Stimulated activated CD8-positive, alpha-beta memory T cell treated with anti-CD3 and anti-CD28 coated beads, Interleukin-2, amount 100 ng/mL, for 48 hours (primary cell): ENCODE measurements at regions not wholly inside any gene's neighbourhood (a gene's known extent, or its start where the extent isn't known, plus 50 kb on each side); places are given as distances from the start of the nearest gene placed in this dataset.
"Not testable (repeated sequence)": the region's sequence is repeated elsewhere in the genome, so short reads cannot be mapped to it uniquely, and the experiment has no call there.

Experiments
- DNase-seq, 2 donors: peaks; one replicate each; pipeline ENCODE4 v3.0.0-alpha.2; 2020; ENCODE audit warnings: low read depth in 2 of 2

DNA sequence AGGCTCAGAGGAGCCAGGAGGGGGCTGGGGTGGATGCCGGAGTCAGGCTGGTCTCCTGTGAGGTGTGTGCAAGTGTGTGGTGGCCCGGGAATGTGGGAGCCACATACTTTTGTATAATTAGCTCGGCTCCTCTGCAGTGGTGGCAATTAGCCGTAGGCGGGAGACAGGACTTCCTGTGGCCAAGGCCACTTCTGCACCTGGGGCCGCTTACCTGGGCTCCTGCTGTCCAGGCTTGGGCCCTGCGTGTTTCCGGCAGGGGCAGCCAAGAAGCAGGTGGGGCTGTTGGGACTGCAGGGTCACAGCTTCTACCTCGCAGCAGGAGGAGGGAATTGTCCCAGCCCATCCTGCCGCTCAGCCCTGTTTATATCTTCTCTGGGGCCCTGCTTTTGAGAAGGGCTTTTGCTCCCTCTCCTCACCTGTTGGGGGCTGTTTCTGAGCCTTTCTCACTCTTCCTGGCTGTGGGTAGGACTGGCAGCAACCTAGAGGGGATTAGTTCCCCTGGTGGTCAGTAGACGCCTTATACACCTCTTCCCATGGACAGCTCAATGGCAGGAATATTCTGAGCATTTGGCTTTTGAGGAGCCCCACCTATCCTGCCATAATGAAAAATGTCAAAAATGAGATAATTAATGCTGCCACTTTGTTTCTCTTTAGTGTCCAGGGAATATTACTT lies 145.4 kb upstream of the PITX1 start:
- no peak for DNase-seq

DNA sequence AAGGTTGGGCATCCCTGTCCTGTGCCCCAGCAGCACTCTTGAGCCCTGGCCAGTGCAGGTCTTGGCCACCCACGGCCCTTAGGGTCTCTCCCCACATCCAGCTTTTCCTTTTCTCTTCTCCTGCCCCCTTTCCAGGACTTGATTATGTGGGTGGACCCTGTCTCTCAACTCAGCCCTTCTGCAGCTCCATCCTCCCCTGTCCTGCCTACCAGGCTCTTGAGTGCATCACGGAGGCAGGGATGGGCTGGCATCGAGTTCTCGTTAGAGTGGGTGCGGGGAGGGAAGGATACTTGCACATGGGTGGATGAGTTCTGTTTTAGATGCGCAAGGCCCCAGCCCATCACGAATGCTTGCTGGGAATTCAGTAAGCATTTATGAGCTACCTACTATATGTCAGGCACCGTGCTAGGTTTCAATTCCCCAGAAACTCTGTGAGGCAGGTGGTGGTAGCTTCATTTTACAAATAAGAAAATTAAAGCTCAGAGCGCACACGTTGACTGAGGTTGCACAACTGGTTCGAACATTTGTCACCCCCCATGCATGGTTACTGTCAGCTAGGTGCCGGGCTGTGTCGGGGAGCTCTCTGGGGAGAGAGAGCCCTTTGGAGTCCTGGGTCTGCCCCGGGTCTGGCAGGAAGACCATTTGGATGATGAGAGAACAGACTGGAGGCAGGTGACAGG lies 144.6 kb upstream of the PITX1 start:
- no peak for DNase-seq

DNA sequence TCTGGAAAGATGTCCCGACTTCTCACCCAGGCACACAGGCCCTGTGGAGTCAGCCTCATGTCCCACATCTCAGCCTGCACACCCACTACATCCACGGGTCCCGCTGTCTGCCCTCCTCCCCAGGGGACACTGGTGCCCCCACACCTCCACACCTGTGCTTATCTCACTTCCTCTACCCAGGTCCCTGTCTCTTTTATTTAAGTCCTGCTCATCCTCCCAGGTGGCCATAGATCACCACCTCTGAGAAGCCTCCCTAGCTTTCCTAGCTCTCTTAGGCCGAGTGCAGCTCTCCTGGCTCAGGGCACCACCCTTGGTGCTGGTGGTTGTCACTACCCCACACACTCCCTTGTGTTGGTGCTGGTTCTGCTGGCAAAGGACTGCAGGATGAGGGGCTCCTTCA lies 143.6 kb upstream of the PITX1 start:
- no peak for DNase-seq

DNA sequence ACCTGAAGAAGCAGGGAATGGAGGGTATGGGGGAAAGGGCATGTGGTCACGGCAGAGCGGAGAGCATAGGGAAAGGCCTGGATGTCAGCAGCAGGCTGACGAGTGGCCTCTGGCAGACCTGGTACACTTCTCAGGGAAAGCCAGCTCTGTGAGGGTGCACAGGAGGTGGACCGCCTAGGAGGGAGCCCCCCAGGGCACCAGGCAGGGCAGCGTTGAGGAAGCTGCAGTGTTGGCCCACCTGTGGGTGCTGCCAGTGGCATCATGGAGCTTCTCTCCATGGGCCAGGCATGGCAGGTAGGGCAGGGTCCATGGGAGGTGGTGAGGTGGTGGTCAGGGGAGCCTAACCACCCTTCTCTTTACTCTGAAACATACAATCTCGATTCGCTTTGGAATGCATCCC lies 143.0 kb upstream of the PITX1 start:
- DNase-seq, result no peak

DNA sequence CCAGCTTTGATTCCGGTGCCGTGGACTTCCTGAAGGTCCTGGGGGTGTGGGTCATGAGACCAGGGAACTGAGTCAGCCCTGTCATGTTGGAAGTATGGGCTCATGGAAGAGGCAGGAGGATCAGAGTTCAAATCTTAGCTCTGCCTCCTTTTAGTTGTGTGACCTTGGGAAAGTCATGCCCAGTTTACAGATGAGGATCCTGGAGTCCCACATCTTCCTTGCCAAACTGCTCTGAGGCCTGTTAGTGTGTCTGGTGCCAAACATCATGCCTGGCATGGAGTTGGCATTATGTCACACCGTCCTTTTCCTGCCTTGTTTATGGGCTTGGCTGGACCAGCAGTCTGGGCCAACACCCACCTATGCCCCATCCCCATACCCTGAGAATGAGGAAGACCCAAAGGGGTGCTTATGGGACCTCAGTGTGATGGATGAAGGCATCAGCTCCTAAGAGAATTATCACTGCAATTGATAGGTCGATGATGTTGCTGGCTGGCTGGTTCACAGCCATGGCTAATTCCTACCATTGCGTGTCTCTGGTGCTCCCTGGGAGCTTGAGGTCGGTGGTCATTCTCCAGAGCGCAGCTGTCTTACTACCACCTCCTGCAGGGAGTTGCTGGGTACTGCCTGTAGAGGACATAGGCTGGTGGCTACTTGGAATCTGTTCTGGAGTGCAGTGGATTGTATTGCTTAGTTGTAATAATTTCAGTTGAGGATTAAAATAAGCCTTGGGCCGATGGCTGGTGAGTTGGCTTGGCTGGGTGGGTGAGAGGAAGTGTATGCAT lies 140.5 kb upstream of the PITX1 start:
- DNase-seq, result no peak

DNA sequence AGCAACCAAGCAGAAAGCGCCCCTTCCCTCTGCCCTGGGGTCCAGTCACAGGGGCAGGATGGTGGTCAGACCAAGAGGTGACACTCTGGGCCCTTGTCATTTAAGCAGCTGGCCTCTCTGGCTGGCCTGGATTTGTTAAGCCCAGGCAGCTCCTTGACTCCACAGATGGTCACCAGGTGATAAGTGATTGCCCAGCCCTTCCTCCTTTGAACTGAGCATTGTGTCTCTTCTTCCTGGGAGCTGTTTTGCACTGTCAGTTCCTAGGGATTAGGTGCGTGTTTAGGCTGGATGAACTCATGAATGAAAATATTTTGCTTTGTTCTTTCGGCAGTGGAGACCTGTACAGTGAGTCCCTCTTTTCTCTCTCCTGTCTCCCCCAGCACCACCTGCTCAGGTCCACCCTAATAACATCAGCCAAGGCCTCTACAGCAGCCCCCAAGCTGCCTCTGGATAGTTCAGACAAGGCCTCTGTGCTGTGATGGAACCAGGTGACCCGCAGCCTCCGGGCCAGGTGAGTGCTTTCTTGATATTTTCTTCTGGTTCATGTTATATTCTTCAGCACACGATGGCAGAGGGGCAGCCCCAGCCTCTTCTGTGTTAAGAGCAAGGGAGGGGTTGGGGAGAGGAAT lies 139.7 kb upstream of the PITX1 start:
- no peak for DNase-seq

DNA sequence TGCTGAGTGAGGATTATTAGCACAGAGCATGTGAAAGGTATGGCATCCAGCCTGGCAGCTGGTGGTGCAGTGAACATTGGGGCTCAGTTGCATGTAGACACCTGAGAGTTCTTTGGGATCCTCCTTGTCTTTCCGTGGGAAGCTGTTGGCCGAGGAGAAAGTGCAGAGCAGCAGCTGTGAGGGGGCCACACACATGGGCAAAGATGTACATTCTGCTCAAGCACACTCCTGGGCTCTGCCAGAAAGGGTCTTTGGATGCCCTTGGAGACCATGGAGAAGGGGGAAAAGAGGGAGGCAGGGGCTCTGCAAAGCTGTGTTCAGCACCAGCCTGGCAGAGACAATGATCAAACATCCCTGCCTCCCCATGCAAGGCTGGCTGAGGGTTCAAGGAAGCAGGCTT lies 138.7 kb upstream of the PITX1 start:
- no peak for DNase-seq

DNA sequence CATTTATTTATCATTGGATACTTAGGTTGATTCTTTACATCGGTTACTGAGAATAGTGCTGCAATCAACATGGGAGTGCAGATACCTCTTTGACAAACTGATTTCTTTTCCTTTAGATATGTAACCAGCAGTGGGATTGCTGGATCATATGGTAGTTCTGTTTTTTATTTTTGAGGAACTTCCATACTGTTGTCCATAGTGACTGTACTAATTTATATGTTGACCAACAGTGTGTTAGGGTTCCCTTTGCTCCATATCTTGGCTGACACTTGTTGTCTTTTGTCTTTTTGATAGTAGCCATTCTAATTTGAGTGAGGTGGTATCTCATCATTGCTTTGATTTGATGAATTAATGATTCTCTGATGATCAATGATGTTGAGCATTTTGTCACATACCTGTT lies 137.3 kb upstream of the PITX1 start:
- DNase-seq, result no peak

DNA sequence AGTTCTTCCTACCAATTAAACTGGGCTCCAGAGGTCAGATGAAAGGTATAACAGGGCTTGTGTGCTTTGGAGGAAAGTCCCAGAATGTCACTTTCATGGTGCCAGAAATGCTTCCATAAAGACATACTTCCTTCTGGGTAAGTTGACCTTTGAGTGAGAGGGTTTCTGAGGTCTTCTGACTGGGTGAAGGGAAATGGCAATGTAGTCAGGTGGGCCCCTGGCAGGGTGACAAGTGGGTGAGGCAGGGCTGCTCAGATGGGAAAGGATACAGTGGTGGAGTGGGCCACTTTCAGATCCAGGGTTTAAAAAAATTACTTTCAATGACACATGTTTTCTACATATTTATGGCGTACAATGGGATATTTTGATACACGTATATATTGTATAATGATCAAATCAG lies 136.5 kb upstream of the PITX1 start:
- DNase-seq, result no peak

DNA sequence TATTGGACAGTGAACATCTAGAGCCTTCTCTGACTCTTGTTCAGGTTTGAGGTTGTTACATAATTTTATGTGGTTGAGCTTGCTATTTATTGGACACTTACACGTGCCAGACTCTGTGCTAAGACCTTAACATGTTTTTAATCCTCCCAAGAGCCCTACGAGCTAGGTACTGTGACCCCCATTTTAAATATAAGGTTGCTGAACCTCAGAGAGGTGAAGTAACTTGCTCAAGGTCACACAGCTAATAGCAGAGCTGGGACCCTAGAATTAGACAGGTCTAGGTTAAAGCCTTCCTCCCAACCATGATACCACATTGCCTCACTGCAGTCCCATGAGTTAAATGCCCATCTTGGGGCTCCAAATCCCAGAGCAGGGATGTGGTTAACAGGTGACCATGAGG lies 135.7 kb upstream of the PITX1 start:
- DNase-seq, result no peak

DNA sequence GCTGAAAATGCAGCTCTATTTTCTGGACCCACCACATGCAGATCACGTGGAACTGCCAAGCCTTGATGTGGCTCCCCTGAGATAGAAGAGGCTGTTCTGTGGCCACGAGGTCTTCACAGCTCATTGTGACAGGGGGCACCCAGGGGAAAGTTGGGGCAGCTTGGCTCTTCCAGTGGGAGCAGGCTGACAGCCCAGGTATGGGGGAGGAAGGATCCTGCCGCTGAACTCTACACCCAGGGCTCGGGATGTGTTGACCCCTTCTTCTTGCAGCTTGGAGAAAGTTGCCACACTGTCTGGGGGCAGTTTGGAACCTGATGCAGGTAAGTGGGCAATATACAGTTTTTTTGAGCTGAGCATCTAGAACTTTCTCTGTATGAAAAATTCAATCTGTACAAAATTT lies 133.6 kb upstream of the PITX1 start:
- no peak for DNase-seq

DNA sequence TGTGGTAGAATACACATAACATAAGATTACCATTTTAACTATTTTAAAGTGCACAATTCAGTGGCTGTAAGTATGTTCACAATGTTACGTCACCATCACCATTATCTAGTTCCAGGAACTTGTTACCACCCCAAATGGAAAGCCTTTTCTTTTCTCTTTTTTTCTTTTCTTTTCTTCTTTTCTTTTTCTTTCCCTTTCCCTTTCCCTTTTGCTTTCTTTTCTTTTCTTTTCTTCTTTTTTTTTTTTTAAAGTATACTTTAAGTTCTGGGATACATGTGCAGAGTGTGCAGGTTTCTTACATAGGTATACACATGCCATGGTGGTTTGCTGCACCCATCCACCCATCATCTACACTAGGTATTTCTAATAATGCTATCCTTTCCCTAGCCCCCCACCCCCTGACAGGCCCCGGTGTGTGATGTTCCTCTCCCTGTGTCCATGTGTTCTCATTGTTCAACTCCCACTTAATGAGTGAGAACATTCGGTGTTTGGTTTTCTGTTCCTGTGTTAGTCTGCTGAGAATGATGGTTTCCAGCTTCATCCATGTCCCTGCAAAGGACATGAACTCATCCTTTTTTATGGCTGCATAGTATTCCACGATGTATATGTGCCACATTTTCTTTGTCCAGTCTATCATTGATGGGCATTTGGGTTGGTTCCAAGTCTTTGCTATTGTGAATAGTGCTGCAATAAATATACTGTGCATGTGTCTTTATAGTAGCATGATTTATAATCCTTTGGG lies 131.0 kb upstream of the PITX1 start:
- not testable (repeated sequence) for DNase-seq

DNA sequence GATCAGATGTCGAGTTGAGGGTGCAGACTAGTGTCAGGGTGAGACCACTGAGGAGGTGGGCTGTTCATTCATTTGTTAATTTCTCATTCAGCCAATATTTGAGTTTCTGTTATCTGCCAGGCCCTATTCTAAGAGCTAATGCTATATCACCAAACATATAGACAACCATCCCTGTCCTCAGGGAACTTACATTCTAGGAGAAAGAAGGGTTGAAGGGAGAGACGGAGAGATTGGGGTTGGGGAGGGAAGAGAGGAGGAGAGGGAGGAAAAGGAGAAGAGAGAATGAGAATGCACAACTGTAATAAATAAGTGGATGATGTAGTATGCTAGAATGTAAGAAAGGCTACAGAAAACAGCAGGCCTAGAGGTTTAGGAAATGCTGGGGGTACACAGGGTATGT lies 129.9 kb upstream of the PITX1 start:
- DNase-seq, result no peak

DNA sequence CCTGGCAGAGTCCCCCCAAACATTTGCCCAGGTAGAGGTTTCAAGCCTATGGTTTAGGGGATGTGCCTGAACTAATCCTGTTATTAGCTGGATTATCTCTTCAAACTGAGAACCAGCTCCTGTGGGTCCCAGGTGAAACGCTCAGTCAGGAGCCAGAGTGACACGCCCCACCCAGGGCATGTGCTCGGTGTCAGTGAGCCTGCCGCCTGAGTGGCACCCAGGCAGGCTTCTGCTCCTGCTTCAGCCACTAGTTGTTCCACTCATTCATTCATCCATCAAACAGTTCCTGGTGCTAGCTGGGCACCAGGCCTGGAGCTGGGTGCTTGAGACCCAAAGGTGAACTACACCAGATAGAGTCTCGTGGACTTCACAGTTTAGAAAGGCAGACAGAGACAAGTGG lies 129.4 kb upstream of the PITX1 start:
- DNase-seq, result no peak

DNA sequence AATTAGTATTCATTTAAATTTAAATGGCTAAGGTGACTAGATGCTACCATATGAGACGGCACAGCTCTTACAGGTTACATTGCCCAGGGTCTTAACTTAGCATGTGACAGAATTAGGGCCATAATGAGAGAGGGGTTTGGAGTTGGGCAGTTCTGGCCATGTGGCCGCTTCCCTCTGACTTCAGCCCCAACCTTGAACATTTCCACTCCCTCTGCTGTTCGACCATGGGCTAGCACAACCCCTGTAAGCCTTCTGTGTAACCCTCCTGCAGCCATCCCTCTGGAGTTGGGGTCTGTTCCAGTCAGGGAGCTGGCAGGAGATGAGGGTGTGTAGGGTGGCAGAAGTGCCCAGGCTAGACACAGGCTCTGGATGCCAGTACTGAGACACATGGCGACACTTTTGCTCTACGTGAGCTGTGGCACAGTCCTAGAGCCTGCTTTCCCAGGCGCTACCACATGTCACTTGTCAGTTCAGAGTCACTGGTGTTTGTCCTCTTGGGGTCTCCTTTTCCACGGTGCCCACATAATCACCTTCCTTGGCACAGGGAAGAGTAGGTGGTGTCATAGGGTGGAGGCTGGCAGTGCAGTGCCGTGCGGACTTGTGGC lies 128.7 kb upstream of the PITX1 start:
- no peak for DNase-seq

DNA sequence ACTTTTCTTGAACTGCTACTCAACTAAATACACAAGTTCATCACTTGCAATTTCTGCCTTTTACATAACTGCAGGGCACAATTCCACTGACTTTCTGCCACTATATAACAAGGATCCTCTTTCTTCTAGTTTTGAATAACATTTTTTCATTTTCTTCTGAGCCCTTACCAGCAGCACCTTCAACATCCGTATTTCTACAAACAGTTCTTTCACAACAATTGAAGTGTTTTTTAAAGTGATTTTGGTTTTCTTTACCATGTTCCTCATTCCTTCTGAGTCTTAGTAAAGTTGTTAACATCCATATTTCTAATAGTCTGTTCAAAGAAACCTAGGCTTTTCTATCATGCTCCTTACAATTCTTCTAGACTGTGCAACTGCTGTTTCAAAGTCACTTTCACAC lies 127.2 kb upstream of the PITX1 start:
- DNase-seq, result no peak

DNA sequence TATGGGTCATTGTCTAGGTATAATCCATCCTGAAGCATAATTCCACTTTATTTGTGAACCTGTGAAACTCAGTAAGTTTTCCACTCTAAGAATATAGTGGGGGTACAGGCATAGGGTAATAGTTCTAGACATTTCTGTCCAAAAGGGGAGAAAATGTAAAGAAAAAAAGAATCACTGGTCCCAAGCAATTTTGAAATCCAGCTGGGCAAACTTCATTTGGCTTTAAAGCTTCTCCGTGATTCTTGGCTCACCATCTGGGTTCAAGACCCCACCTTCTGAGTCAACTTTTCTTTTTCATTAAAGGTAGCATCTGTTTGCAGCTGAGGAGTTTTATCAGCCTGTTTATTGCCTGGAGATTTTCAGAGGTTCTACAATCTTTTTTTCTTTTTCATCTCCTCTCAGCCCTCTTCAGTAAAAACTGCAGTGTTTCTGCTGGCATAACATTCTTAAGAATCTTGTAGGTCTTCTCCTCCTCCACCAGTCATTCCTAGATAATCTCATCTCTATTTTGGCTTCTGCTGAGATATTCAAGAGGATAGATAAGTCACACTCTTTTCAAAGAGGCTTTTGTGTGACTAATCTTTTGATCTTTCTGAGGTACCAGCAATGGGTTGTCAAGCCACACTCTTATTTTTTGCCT lies 126.1 kb upstream of the PITX1 start:
- DNase-seq, result no peak

DNA sequence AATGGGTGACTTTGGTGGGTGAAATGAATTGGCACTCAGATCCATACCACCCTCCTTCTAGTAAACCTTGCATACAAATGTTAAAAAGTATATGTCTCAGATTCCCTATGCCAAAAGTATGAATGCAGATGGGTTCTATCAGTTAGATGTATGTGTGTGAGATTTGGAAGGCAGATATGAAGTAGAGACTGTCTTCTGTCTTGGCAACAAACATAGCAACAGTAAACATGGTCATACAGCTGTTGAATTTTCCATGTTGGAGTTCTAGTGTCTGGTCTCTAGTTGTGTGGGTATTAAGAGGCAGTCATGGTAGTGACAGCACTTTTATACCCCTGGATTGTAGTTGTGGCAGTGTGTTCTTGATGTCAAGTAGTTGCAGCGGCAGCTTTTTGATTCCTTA lies 125.6 kb upstream of the PITX1 start:
- DNase-seq, result no peak

DNA sequence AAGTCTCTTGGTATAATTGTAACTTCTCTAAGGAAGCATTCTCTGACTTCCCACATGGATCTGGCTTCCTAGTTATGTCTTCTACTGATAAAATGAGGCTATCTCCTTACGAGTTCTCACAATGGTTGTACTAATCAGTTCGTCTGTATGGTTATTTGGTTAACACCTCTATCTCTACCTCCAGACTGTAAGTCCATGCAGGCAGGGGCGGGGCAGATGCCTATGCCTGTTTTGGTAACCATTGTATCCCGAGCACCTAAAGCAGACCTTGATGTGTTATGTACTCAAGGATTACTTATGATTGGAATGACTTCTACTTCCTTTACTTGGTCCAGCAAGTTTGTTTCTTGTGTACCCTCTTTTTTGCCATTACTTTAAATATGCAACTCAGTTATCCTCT lies 125.0 kb upstream of the PITX1 start:
- DNase-seq, result no peak

DNA sequence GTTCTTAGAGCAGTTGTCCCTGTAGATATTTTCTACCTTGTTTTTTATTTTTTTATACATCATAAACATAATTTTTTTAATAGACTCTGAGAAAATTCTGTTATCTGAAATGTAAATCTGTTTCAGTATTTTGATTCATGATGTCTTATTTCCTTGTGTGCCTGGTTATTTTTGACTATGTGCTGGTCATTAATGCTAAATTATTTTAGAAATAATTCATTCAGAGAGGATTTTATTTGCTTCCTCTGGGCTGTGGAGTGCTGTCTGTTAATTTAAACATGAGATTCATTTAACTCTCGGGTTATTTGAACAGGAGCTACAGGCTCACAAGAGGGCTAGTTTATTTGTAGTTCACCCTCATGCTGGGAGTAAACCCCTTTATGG lies 124.3 kb upstream of the PITX1 start:
- DNase-seq, result no peak
